ENCODE measurements at regions not wholly inside any gene's neighbourhood (a gene's known extent, or its start where the extent isn't known, plus 50 kb on each side); places are given as distances from the start of the nearest gene placed in this dataset.

DNA sequence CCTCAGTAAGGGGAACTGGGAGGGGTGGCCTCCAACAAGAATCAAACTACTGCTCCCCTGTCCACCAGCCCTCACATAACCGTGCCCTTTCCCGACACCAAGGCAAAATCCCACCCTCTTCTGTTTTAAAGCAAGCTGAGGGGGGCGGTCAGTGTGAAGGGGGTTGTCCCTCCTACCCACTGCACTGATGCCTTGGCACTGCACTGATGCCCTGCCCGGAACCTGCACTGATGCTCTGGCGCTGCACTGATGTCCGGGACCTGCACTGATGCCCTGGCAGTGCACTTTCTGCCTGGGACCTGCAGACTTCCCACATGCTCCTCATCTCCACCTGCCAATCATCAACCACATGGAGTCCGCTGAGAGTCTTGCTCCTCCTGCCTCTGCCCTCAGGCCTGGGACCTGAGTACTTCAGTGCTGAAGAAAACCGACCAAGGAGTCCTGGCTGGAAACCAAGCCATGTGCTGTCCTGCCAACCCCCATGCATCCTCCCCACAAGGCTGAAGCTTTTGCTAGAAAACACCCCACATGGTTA is 179.5 kb downstream of the SMAD2 start:
- TF ChIP-seq SIN3A (IDR thresholded peaks at IDR 0.05; ENCODE audit: borderline replicate concordance, insufficient read depth, low read length) (no peak), FOXP2 (optimal IDR thresholded peaks at IDR 0.05; ENCODE audit: borderline replicate concordance, extremely low read depth, extremely low read length, insufficient read depth) (no peak), REST (IDR thresholded peaks at IDR 0.05; ENCODE audit: insufficient read depth in 1 of 2, low read depth in 2 of 2, low read length in 2 of 2) (no peak), POLR2AphosphoS5 (IDR thresholded peaks at IDR 0.05; ENCODE audit: low read depth, low read length) (no peak), TAF1 (IDR thresholded peaks at IDR 0.05; ENCODE audit: borderline replicate concordance, insufficient read depth, low read length) (no peak)

DNA sequence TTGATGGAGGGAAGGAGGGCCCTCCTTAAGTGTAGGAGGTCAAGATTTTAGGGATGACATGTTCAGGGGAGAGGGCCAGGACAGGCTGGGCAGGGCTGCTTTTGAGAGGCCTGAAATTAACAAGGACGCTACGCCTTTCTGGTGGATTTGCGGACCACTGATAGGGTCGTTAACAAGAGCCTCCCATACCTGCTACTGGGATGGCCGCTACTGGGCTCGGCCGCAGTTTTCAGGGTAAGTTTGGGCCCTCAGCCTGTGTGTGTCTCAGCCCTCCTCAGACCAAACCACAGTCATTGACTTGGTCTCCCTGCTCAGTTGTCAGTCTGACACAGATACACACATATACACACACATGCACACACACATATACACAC is 180.9 kb downstream of the SMAD2 start:
- TF ChIP-seq REST (IDR thresholded peaks at IDR 0.05; ENCODE audit: insufficient read depth in 1 of 2, low read depth in 2 of 2, low read length in 2 of 2) (no peak), TAF1 (IDR thresholded peaks at IDR 0.05; ENCODE audit: borderline replicate concordance, insufficient read depth, low read length) (no peak), POLR2AphosphoS5 (IDR thresholded peaks at IDR 0.05; ENCODE audit: low read depth, low read length) (no peak)

GRCh38 chr18:47748847-47749599 is 181.4 kb downstream of the SMAD2 start:
- TF ChIP-seq FOXP2 (optimal IDR thresholded peaks at IDR 0.05; ENCODE audit: borderline replicate concordance, extremely low read depth, extremely low read length, insufficient read depth) (peak; percentile 59), TAF1 (IDR thresholded peaks at IDR 0.05; ENCODE audit: borderline replicate concordance, insufficient read depth, low read length) (no peak)

GRCh38 chr18:47748093-47748796 is 182.2 kb downstream of the SMAD2 start:
- TF ChIP-seq FOXP2 (optimal IDR thresholded peaks at IDR 0.05; ENCODE audit: borderline replicate concordance, extremely low read depth, extremely low read length, insufficient read depth), result no peak
- no peak for TF ChIP-seq POLR2AphosphoS5 (IDR thresholded peaks at IDR 0.05; ENCODE audit: low read depth, low read length)

GRCh38 chr18:47747260-47747795 is 183.1 kb downstream of the SMAD2 start:
- TF ChIP-seq TAF1 (IDR thresholded peaks at IDR 0.05; ENCODE audit: borderline replicate concordance, insufficient read depth, low read length), result no peak
- TF ChIP-seq FOXP2 (optimal IDR thresholded peaks at IDR 0.05; ENCODE audit: borderline replicate concordance, extremely low read depth, extremely low read length, insufficient read depth), result no peak
- TF ChIP-seq REST (IDR thresholded peaks at IDR 0.05; ENCODE audit: insufficient read depth in 1 of 2, low read depth in 2 of 2, low read length in 2 of 2), result no peak
- no peak for TF ChIP-seq POLR2AphosphoS5 (IDR thresholded peaks at IDR 0.05; ENCODE audit: low read depth, low read length)
- no peak for TF ChIP-seq SIN3A (IDR thresholded peaks at IDR 0.05; ENCODE audit: borderline replicate concordance, insufficient read depth, low read length)

GRCh38 chr18:47746615-47747014 is 183.8 kb downstream of the SMAD2 start:
- TF ChIP-seq REST (IDR thresholded peaks at IDR 0.05; ENCODE audit: insufficient read depth in 1 of 2, low read depth in 2 of 2, low read length in 2 of 2), result no peak
- no peak for TF ChIP-seq FOXP2 (optimal IDR thresholded peaks at IDR 0.05; ENCODE audit: borderline replicate concordance, extremely low read depth, extremely low read length, insufficient read depth)
- no peak for TF ChIP-seq TAF1 (IDR thresholded peaks at IDR 0.05; ENCODE audit: borderline replicate concordance, insufficient read depth, low read length)
- TF ChIP-seq SIN3A (IDR thresholded peaks at IDR 0.05; ENCODE audit: borderline replicate concordance, insufficient read depth, low read length), result no peak
- TF ChIP-seq POLR2AphosphoS5 (IDR thresholded peaks at IDR 0.05; ENCODE audit: low read depth, low read length), result no peak

All from PFSK-1 (cell line).